Nephron progenitor cell (in vitro differentiated cells): ENCODE measurements at regions not wholly inside any gene's neighbourhood (a gene's known extent, or its start where the extent isn't known, plus 50 kb on each side); places are given as distances from the start of the nearest gene placed in this dataset.
A peak's percentile ranks its signal among the peaks of the same experiment; 100 is the strongest.

ENCODE experiments used
- DNase-seq: peaks from one replicate; pipeline ENCODE4 v3.0.0; 2021
- H3K27ac Mint-ChIP-seq: 2 replicates; pipeline ENCODE4 v1.8.0; 2021; ENCODE audit warnings: mild to moderate bottlenecking, moderate library complexity, mixed read lengths
- H3K27me3 Mint-ChIP-seq: 2 replicates; pipeline ENCODE4 v1.8.0; 2021; ENCODE audit warnings: mild to moderate bottlenecking, low read depth, mixed read lengths; ENCODE audit not compliant: poor library complexity
- H3K36me3 Mint-ChIP-seq: 2 replicates; pipeline ENCODE4 v1.8.0; 2021; ENCODE audit warnings: low read depth, mixed read lengths
- H3K4me1 Mint-ChIP-seq: 2 replicates; pipeline ENCODE4 v1.8.0; 2021; ENCODE audit warnings: mixed read lengths
- H3K4me3 Mint-ChIP-seq: 2 replicates; pipeline ENCODE4 v1.8.0; 2021; ENCODE audit warnings: mild to moderate bottlenecking, moderate library complexity, mixed read lengths
- H3K9me3 Mint-ChIP-seq: 2 replicates; pipeline ENCODE4 v1.8.0; 2021; ENCODE audit warnings: mild to moderate bottlenecking, moderate library complexity, mixed read lengths
- CTCF ChIP-seq: fragments of 200-600 bp; sonication (generic); IDR thresholded peaks from 2 replicates; pipeline ENCODE4 v1.5.0; 2021; ENCODE audit warnings: antibody characterized with exemption

GRCh38 chr12:114579389-114579788 lies 104.6 kb downstream of the TBX3 start:
- no peak for TF ChIP-seq CTCF
- peaks cover 6% of the 10 kb centered on the region for H3K9me3 Mint-ChIP-seq
- H3K27me3 Mint-ChIP-seq = peaks cover 35% of the 10 kb centered on the region
- H3K36me3 Mint-ChIP-seq = no peaks in the 10 kb centered on the region
- DNase-seq = no peak
- no peak overlapping the region for H3K27ac Mint-ChIP-seq
- no peak overlapping the region for H3K4me3 Mint-ChIP-seq
- no peaks in the 10 kb centered on the region for H3K4me1 Mint-ChIP-seq

GRCh38 chr12:114562654-114563053 lies 121.3 kb downstream of the TBX3 start:
- no peak for TF ChIP-seq CTCF
- Mint-ChIP-seq H3K36me3 (no peaks in the 10 kb centered on the region), H3K4me3 (no peak overlapping the region), H3K27ac (no peak overlapping the region), H3K4me1 (no peaks in the 10 kb centered on the region), H3K27me3 (peaks cover 49% of the 10 kb centered on the region), H3K9me3 (no peaks in the 10 kb centered on the region)
- no peak for DNase-seq

GRCh38 chr12:114555451-114555850 lies 128.5 kb downstream of the TBX3 start:
- peaks cover 39% of the 10 kb centered on the region for H3K27me3 Mint-ChIP-seq
- no peak overlapping the region for H3K27ac Mint-ChIP-seq
- H3K4me1 Mint-ChIP-seq = peaks cover 6% of the 10 kb centered on the region

GRCh38 chr12:114547636-114548035 lies 136.3 kb downstream of the TBX3 start:
- H3K36me3 Mint-ChIP-seq = no peaks in the 10 kb centered on the region
- DNase-seq = peak; percentile 17
- H3K4me3 Mint-ChIP-seq = no peak overlapping the region
- H3K9me3 Mint-ChIP-seq = no peaks in the 10 kb centered on the region
- H3K27ac Mint-ChIP-seq = no peak overlapping the region
- H3K27me3 Mint-ChIP-seq = peaks cover 5% of the 10 kb centered on the region
- H3K4me1 Mint-ChIP-seq = peaks cover 11% of the 10 kb centered on the region
- TF ChIP-seq CTCF = no peak

More at GRCh38 chr12:114555451-114555850, 128.5 kb downstream of the TBX3 start:
- DNase-seq = no peak
- H3K36me3 Mint-ChIP-seq = no peaks in the 10 kb centered on the region
- no peaks in the 10 kb centered on the region for H3K9me3 Mint-ChIP-seq
- no peak overlapping the region for H3K4me3 Mint-ChIP-seq
- TF ChIP-seq CTCF = no peak

GRCh38 chr12:114530417-114530816 lies 124.5 kb upstream of the TBX5 start:
- no peak for TF ChIP-seq CTCF
- no peaks in the 10 kb centered on the region for H3K36me3 Mint-ChIP-seq

GRCh38 chr12:114529966-114530365 lies 124.0 kb upstream of the TBX5 start:
- Mint-ChIP-seq H3K4me1 (no peaks in the 10 kb centered on the region), H3K36me3 (no peaks in the 10 kb centered on the region), H3K4me3 (no peak overlapping the region), H3K27me3 (peaks cover 18% of the 10 kb centered on the region), H3K27ac (no peak overlapping the region), H3K9me3 (peaks cover 3% of the 10 kb centered on the region)
- no peak for TF ChIP-seq CTCF
- DNase-seq = no peak

More at GRCh38 chr12:114530417-114530816, 124.5 kb upstream of the TBX5 start:
- H3K27ac Mint-ChIP-seq = no peak overlapping the region
- H3K4me3 Mint-ChIP-seq = no peak overlapping the region
- H3K9me3 Mint-ChIP-seq = peaks cover 3% of the 10 kb centered on the region
- DNase-seq = no peak
- no peaks in the 10 kb centered on the region for H3K4me1 Mint-ChIP-seq
- H3K27me3 Mint-ChIP-seq = peaks cover 23% of the 10 kb centered on the region
